ENCODE measurements at regions not wholly inside any gene's neighbourhood (a gene's known extent, or its start where the extent isn't known, plus 50 kb on each side); places are given as distances from the start of the nearest gene placed in this dataset.

DNA sequence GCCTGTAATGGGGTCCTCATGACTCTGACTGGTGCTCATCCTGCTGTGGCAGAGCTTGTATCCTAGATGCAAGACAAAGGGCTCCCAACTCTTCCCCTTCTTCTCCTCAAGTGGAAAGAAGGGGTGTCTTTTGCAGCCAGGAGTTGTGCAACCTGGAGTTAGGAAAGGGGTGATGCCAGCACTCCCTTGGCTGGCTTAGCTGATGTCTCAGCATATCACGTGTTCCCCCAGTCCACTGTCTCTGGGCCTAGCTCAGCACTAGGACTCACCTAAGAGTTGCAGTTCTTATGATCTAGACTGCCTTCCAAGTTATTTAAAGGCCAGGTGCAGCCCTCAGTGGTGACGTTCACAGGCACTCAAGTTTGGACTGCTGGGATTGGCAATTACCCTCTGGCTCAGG is 146.2 kb upstream of the GORAB start:
- no peaks in the 10 kb centered on the region for H3K4me1 ChIP-seq (ENCODE audit: control insufficient read depth in 2 of 3, insufficient read depth in 2 of 3, low read depth in 1 of 3, low read length in 3 of 3)
- TF ChIP-seq, protein P1, sequence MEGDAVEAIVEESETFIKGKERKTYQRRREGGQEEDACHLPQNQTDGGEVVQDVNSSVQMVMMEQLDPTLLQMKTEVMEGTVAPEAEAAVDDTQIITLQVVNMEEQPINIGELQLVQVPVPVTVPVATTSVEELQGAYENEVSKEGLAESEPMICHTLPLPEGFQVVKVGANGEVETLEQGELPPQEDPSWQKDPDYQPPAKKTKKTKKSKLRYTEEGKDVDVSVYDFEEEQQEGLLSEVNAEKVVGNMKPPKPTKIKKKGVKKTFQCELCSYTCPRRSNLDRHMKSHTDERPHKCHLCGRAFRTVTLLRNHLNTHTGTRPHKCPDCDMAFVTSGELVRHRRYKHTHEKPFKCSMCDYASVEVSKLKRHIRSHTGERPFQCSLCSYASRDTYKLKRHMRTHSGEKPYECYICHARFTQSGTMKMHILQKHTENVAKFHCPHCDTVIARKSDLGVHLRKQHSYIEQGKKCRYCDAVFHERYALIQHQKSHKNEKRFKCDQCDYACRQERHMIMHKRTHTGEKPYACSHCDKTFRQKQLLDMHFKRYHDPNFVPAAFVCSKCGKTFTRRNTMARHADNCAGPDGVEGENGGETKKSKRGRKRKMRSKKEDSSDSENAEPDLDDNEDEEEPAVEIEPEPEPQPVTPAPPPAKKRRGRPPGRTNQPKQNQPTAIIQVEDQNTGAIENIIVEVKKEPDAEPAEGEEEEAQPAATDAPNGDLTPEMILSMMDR (IDR thresholded peaks at IDR 0.05; ENCODE audit: borderline replicate concordance, extremely low read depth, insufficient read depth): no peak
- no peak overlapping the region for H3K27ac ChIP-seq (ENCODE audit: low read depth in 2 of 2, low read length in 2 of 2)
- FAIRE-seq (no peak), DNase-seq (no peak)
- H3K27me3 ChIP-seq (ENCODE audit: control insufficient read depth, insufficient read depth, low read length): no peaks in the 10 kb centered on the region
- H3K36me3 ChIP-seq (ENCODE audit: control insufficient read depth in 2 of 3, insufficient read depth in 3 of 3, low read length in 3 of 3): no peaks in the 10 kb centered on the region
- no peak overlapping the region for H3K4me3 ChIP-seq (ENCODE audit: low read length in 3 of 3)
- H3K9ac ChIP-seq (ENCODE audit: low read length in 3 of 3): no peak overlapping the region
- intact Hi-C loops (cut with DNase I): no loop called here
- no peaks in the 10 kb centered on the region for H3K9me3 ChIP-seq (ENCODE audit: control insufficient read depth in 2 of 3, insufficient read depth in 1 of 3, low read length in 3 of 3)

DNA sequence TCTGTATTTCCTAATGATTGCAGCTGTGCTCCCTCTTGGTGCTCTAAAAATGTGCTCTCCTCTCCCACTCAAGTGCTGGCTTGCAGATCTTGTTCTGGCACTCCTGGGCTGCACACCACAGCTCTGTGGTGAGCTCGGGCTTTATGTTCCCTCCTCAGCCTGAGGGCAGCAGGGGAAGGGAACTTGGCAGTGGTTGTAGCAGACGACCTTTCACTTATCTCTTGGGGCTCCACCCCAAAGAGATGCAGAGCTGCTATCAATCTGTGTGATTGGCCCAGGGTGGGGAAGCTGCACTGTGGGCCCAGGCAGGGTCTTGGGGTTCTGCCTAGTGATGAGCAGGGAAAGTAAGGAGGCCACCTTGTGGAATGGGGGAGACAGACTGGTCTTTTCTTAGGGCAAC is 143.5 kb upstream of the GORAB start:
- no peak overlapping the region for H3K9ac ChIP-seq (ENCODE audit: low read length in 3 of 3)
- H3K4me1 ChIP-seq (ENCODE audit: control insufficient read depth in 2 of 3, insufficient read depth in 2 of 3, low read depth in 1 of 3, low read length in 3 of 3): no peaks in the 10 kb centered on the region
- no peak for FAIRE-seq
- no peaks in the 10 kb centered on the region for H3K27me3 ChIP-seq (ENCODE audit: control insufficient read depth, insufficient read depth, low read length)
- no peaks in the 10 kb centered on the region for H3K36me3 ChIP-seq (ENCODE audit: control insufficient read depth in 2 of 3, insufficient read depth in 3 of 3, low read length in 3 of 3)
- no peak for DNase-seq
- H3K4me3 ChIP-seq (ENCODE audit: low read length in 3 of 3): no peak overlapping the region
- TF ChIP-seq, protein P1 (IDR thresholded peaks at IDR 0.05; ENCODE audit: borderline replicate concordance, extremely low read depth, insufficient read depth): no peak
- no peaks in the 10 kb centered on the region for H3K9me3 ChIP-seq (ENCODE audit: control insufficient read depth in 2 of 3, insufficient read depth in 1 of 3, low read length in 3 of 3)
- no peak overlapping the region for H3K27ac ChIP-seq (ENCODE audit: low read depth in 2 of 2, low read length in 2 of 2)
- intact Hi-C loops (cut with DNase I): no loop called here

DNA sequence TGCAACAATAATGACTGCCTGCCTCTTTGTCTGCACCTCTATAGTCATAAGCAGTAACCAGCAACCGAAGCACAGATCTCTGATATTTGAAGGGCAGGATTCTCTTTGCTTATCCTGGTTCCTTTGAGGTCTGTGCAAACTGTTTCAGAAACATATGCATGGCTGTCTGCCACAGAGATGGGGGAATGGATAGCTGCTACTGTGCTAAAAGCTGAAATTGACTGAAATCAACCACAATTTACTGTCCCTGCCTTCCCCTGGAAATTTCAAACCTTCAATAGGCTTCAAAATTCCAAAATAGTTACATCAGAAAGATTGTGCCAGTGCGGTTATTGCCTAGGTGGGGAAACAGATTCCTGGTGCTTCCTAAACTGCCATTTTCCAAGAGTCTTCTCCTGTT is 136.8 kb upstream of the GORAB start:
- no peak overlapping the region for H3K9ac ChIP-seq (ENCODE audit: low read length in 3 of 3)
- intact Hi-C loops (cut with DNase I): no loop called here
- H3K36me3 ChIP-seq (ENCODE audit: control insufficient read depth in 2 of 3, insufficient read depth in 3 of 3, low read length in 3 of 3): no peaks in the 10 kb centered on the region

DNA sequence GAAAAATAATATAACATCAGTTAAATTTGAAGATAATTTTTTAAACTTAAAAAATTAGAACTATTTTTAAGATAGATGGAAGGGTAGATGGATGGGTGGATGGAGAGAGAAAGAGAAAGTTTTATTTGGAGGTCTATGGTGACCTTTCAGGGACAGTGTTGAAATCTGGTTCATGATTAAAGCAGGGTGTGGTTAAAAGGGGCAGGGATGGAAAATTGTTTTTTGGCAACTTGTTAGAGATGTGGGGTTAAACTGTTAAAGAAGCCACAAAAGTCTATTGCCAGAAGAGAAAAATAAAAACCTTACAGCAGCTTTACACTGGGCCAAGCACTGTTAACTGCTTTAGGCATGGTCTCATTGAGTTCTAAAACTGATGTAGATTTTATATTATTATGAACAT is 134.9 kb upstream of the GORAB start:
- no peaks in the 10 kb centered on the region for H3K9me3 ChIP-seq (ENCODE audit: control insufficient read depth in 2 of 3, insufficient read depth in 1 of 3, low read length in 3 of 3)
- no peak overlapping the region for H3K27ac ChIP-seq (ENCODE audit: low read depth in 2 of 2, low read length in 2 of 2)
- no peaks in the 10 kb centered on the region for H3K4me1 ChIP-seq (ENCODE audit: control insufficient read depth in 2 of 3, insufficient read depth in 2 of 3, low read depth in 1 of 3, low read length in 3 of 3)
- intact Hi-C loops (cut with DNase I): no loop called here
- H3K9ac ChIP-seq (ENCODE audit: low read length in 3 of 3): no peak overlapping the region
- DNase-seq (no peak), FAIRE-seq (no peak)
- H3K4me3 ChIP-seq (ENCODE audit: low read length in 3 of 3): no peak overlapping the region
- TF ChIP-seq, protein P1 (IDR thresholded peaks at IDR 0.05; ENCODE audit: borderline replicate concordance, extremely low read depth, insufficient read depth): no peak
- no peaks in the 10 kb centered on the region for H3K27me3 ChIP-seq (ENCODE audit: control insufficient read depth, insufficient read depth, low read length)
- H3K36me3 ChIP-seq (ENCODE audit: control insufficient read depth in 2 of 3, insufficient read depth in 3 of 3, low read length in 3 of 3): no peaks in the 10 kb centered on the region

More for the DNA sequence above, 136.8 kb upstream of the GORAB start:
- H3K27me3 ChIP-seq (ENCODE audit: control insufficient read depth, insufficient read depth, low read length): no peaks in the 10 kb centered on the region
- DNase-seq (no peak), FAIRE-seq (no peak)
- TF ChIP-seq, protein P1 (IDR thresholded peaks at IDR 0.05; ENCODE audit: borderline replicate concordance, extremely low read depth, insufficient read depth): no peak
- H3K4me1 ChIP-seq (ENCODE audit: control insufficient read depth in 2 of 3, insufficient read depth in 2 of 3, low read depth in 1 of 3, low read length in 3 of 3): no peaks in the 10 kb centered on the region
- no peaks in the 10 kb centered on the region for H3K9me3 ChIP-seq (ENCODE audit: control insufficient read depth in 2 of 3, insufficient read depth in 1 of 3, low read length in 3 of 3)
- no peak overlapping the region for H3K27ac ChIP-seq (ENCODE audit: low read depth in 2 of 2, low read length in 2 of 2)
- H3K4me3 ChIP-seq (ENCODE audit: low read length in 3 of 3): no peak overlapping the region

Data from kidney (tissue), 13 donors.